GM12872 (cell line): ENCODE measurements at regions not wholly inside any gene's neighbourhood (a gene's known extent, or its start where the extent isn't known, plus 50 kb on each side); places are given as distances from the start of the nearest gene placed in this dataset.

Experiments
- CTCF ChIP-seq: IDR thresholded peaks from 3 replicates; pipeline ENCODE4 v1.5.1; 2011; ENCODE audit warnings: low read depth, mild to moderate bottlenecking, low read length, moderate library complexity; ENCODE audit not compliant: insufficient read depth

- no peak for TF ChIP-seq CTCF
Measured at GRCh38 chr7:4361774-4362173, 320.3 kb upstream of the FOXK1 start.

GRCh38 chr7:4383584-4383983 lies 298.5 kb upstream of the FOXK1 start:
- TF ChIP-seq CTCF = no peak

GRCh38 chr7:4386190-4386589 lies 295.9 kb upstream of the FOXK1 start:
- no peak for TF ChIP-seq CTCF

- no peak for TF ChIP-seq CTCF
Measured at GRCh38 chr7:4394736-4395135, 287.4 kb upstream of the FOXK1 start.

- no peak for TF ChIP-seq CTCF
Measured at GRCh38 chr7:4399121-4399520, 283.0 kb upstream of the FOXK1 start.

- no peak for TF ChIP-seq CTCF
Measured at GRCh38 chr7:4399596-4399995, 282.5 kb upstream of the FOXK1 start.

- TF ChIP-seq CTCF = no peak
Measured at GRCh38 chr7:4406288-4407058, 275.6 kb upstream of the FOXK1 start.

- TF ChIP-seq CTCF = no peak
Measured at GRCh38 chr7:4409946-4410345, 272.1 kb upstream of the FOXK1 start.
